ENCODE measurements at regions not wholly inside any gene's neighbourhood (a gene's known extent, or its start where the extent isn't known, plus 50 kb on each side); places are given as distances from the start of the nearest gene placed in this dataset.

- H3K27ac ChIP-seq (ENCODE audit: low read length), result no peak overlapping the region
- no peaks in the 10 kb centered on the region for H3K9me2 ChIP-seq (ENCODE audit: insufficient read depth, low read length)
- no peaks in the 10 kb centered on the region for H3K9me3 ChIP-seq (ENCODE audit: low read length)
- no peak for TF ChIP-seq RAD21 (conservative IDR thresholded peaks at IDR 0.05)
- TF ChIP-seq SMC3 (conservative IDR thresholded peaks at IDR 0.05; ENCODE audit: poor library complexity), result no peak
- TF ChIP-seq CTCF (IDR thresholded peaks at IDR 0.05; ENCODE audit: poor library complexity, severe bottlenecking), result no peak
- TF ChIP-seq EP300 (conservative IDR thresholded peaks at IDR 0.05; ENCODE audit: poor library complexity, severe bottlenecking), result no peak
- TF ChIP-seq TAF1 (IDR thresholded peaks at IDR 0.05; ENCODE audit: low read depth), result no peak
- no peak for TF ChIP-seq MXI1 (conservative IDR thresholded peaks at IDR 0.05; ENCODE audit: poor library complexity, severe bottlenecking)
- H3K4me3 ChIP-seq (ENCODE audit: low read length), result no peak overlapping the region
- no peaks in the 10 kb centered on the region for H3K79me2 ChIP-seq (replicated peaks; ENCODE audit: insufficient read depth, low read length)
- H4K20me1 ChIP-seq (ENCODE audit: insufficient read depth), result no peaks in the 10 kb centered on the region
- no peak overlapping the region for H3K4me2 ChIP-seq (ENCODE audit: low read length)
- no peaks in the 10 kb centered on the region for H3F3A ChIP-seq (ENCODE audit: insufficient read depth, low read length, poor library complexity, severe bottlenecking)
- no peak overlapping the region for H3K9ac ChIP-seq (ENCODE audit: low read length)
- no peaks in the 10 kb centered on the region for H3K36me3 ChIP-seq (ENCODE audit: insufficient read depth, low read length)
- no peaks in the 10 kb centered on the region for H3K27me3 ChIP-seq (ENCODE audit: insufficient read depth, low read depth, low read length)
- H2AFZ ChIP-seq (ENCODE audit: low read depth, low read length), result no peak overlapping the region
Measured at GRCh38 chrX:146454363-146454762, 355.2 kb upstream of the CXorf51B start.

- H3K9me2 ChIP-seq (ENCODE audit: insufficient read depth, low read length), result no peaks in the 10 kb centered on the region
- H3K9me3 ChIP-seq (ENCODE audit: low read length), result no peaks in the 10 kb centered on the region
- H3K36me3 ChIP-seq (ENCODE audit: insufficient read depth, low read length), result no peaks in the 10 kb centered on the region
- H3F3A ChIP-seq (ENCODE audit: insufficient read depth, low read length, poor library complexity, severe bottlenecking), result no peaks in the 10 kb centered on the region
- no peak overlapping the region for H3K27ac ChIP-seq (ENCODE audit: low read length)
- H3K79me2 ChIP-seq (replicated peaks; ENCODE audit: insufficient read depth, low read length), result no peaks in the 10 kb centered on the region
- no peak overlapping the region for H3K9ac ChIP-seq (ENCODE audit: low read length)
- H3K4me2 ChIP-seq (ENCODE audit: low read length), result no peak overlapping the region
- no peak overlapping the region for H2AFZ ChIP-seq (ENCODE audit: low read depth, low read length)
- H4K20me1 ChIP-seq (ENCODE audit: insufficient read depth), result no peaks in the 10 kb centered on the region
- TF ChIP-seq EP300 (conservative IDR thresholded peaks at IDR 0.05; ENCODE audit: poor library complexity, severe bottlenecking) (no peak), MXI1 (conservative IDR thresholded peaks at IDR 0.05; ENCODE audit: poor library complexity, severe bottlenecking) (no peak), TAF1 (IDR thresholded peaks at IDR 0.05; ENCODE audit: low read depth) (no peak), CTCF (IDR thresholded peaks at IDR 0.05; ENCODE audit: poor library complexity, severe bottlenecking) (no peak), RAD21 (conservative IDR thresholded peaks at IDR 0.05) (no peak), EZH2 (IDR thresholded peaks at IDR 0.05; ENCODE audit: borderline replicate concordance, insufficient read depth, low read length, poor library complexity, severe bottlenecking) (no peak), SMC3 (conservative IDR thresholded peaks at IDR 0.05; ENCODE audit: poor library complexity) (no peak), REST (IDR thresholded peaks at IDR 0.05; ENCODE audit: borderline replicate concordance) (no peak)
- no peak overlapping the region for H3K4me3 ChIP-seq (ENCODE audit: low read length)
- H3K27me3 ChIP-seq (ENCODE audit: insufficient read depth, low read depth, low read length), result no peaks in the 10 kb centered on the region
Measured at GRCh38 chrX:146456058-146456457, 353.5 kb upstream of the CXorf51B start.

All from neural cell (in vitro differentiated cells).